Limb (tissue), 2 donors: ENCODE measurements at regions not wholly inside any gene's neighbourhood (a gene's known extent, or its start where the extent isn't known, plus 50 kb on each side); places are given as distances from the start of the nearest gene placed in this dataset.

Experiments
- DNase-seq, 2 donors: peaks; one replicate each; pipeline ENCODE4 v3.0.0-alpha.2; 2016; ENCODE audit errors: extremely low spot score in 2 of 2

GRCh38 chr2:195606179-195606578 lies 50.8 kb upstream of the SLC39A10 start:
- DNase-seq: no peak

- DNase-seq: no peak
Observed at GRCh38 chr2:195604706-195605105, 52.3 kb upstream of the SLC39A10 start.

- DNase-seq: no peak
Observed at GRCh38 chr2:195603998-195604397, 53.0 kb upstream of the SLC39A10 start.

GRCh38 chr2:195603408-195603807 lies 53.6 kb upstream of the SLC39A10 start:
- DNase-seq: no peak

GRCh38 chr2:195602687-195603086 lies 54.3 kb upstream of the SLC39A10 start:
- no peak for DNase-seq

- no peak for DNase-seq
Observed at GRCh38 chr2:195601361-195601760, 55.7 kb upstream of the SLC39A10 start.

- DNase-seq: no peak
Observed at GRCh38 chr2:195600778-195601177, 56.2 kb upstream of the SLC39A10 start.

- DNase-seq: no peak
Observed at GRCh38 chr2:195596840-195597239, 60.2 kb upstream of the SLC39A10 start.

- no peak for DNase-seq
Observed at GRCh38 chr2:195595825-195596224, 61.2 kb upstream of the SLC39A10 start.

- DNase-seq: no peak
Observed at GRCh38 chr2:195594919-195595694, 61.9 kb upstream of the SLC39A10 start.

- DNase-seq: no peak
Observed at GRCh38 chr2:195594248-195594647, 62.8 kb upstream of the SLC39A10 start.

GRCh38 chr2:195592105-195592504 lies 64.9 kb upstream of the SLC39A10 start:
- DNase-seq: no peak

- DNase-seq: no peak
Observed at GRCh38 chr2:195590861-195591205, 66.2 kb upstream of the SLC39A10 start.

- no peak for DNase-seq
Observed at GRCh38 chr2:195590199-195590860, 66.7 kb upstream of the SLC39A10 start.

GRCh38 chr2:195587966-195588365 lies 69.1 kb upstream of the SLC39A10 start:
- no peak for DNase-seq

- no peak for DNase-seq
Observed at GRCh38 chr2:195586062-195586714, 70.8 kb upstream of the SLC39A10 start.

- DNase-seq: no peak
Observed at GRCh38 chr2:195582188-195582587, 74.8 kb upstream of the SLC39A10 start.

- no peak for DNase-seq
Observed at GRCh38 chr2:195579776-195580555, 77.1 kb upstream of the SLC39A10 start.

GRCh38 chr2:195575879-195576401 lies 81.1 kb upstream of the SLC39A10 start:
- peak in 1 of 2 donors; percentile 42 for DNase-seq

- DNase-seq: no peak
Observed at GRCh38 chr2:195575016-195575415, 82.0 kb upstream of the SLC39A10 start.

GRCh38 chr2:195574312-195574711 lies 82.7 kb upstream of the SLC39A10 start:
- no peak for DNase-seq
